Vagina (tissue), 2 donors: ENCODE measurements at regions not wholly inside any gene's neighbourhood (a gene's known extent, or its start where the extent isn't known, plus 50 kb on each side); places are given as distances from the start of the nearest gene placed in this dataset. TPM values are rescaled to one million over a fixed set of nuclear protein-coding genes. Genes with fewer than 3 reads are reported as not detected.

Source experiments
- DNase-seq, 2 donors: peaks; one replicate each; pipeline ENCODE4 v3.0.0-alpha.2; 2017; ENCODE audit errors: extremely low spot score in 2 of 2
- H3K27ac ChIP-seq: fragments of 200-600 bp; sonication (generic); one replicate; pipeline ENCODE4 v1.5.1; 2019
- H3K27me3 ChIP-seq: fragments of 200-600 bp; sonication (generic); one replicate; pipeline ENCODE4 v1.5.1; 2019
- H3K36me3 ChIP-seq, 2 donors: fragments of 200-600 bp; sonication (generic); one replicate each; pipeline ENCODE4 v1.5.1; 2017 to 2019
- H3K4me1 ChIP-seq: fragments of 200-600 bp; sonication (generic); one replicate; pipeline ENCODE4 v1.5.1; 2019
- H3K4me3 ChIP-seq, 2 donors: fragments of 200-600 bp; sonication (generic); 1 replicate in 1 of 2; 2 replicates in 1 of 2; pipeline ENCODE4 v1.5.1; 2016 to 2019
- H3K9me3 ChIP-seq: fragments of 200-600 bp; sonication (generic); one replicate; pipeline ENCODE4 v1.5.1; 2019
- POLR2A ChIP-seq, 2 donors: fragments of 450-650 bp; IDR thresholded peaks; one replicate each; pipeline ENCODE4 v1.6.1; 2017; ENCODE audit warnings: antibody characterized with exemption in 2 of 2, mild to moderate bottlenecking in 2 of 2, moderate library complexity in 2 of 2
- POLR2AphosphoS5 ChIP-seq, 2 donors: sonication (generic); formaldehyde crosslinking; IDR thresholded peaks; one replicate each; pipeline ENCODE4 v1.9.0; 2017; ENCODE audit warnings: antibody characterized with exemption in 2 of 2, mild to moderate bottlenecking in 2 of 2, low read depth in 1 of 2; ENCODE audit not compliant: insufficient read depth in 1 of 2
- intact Hi-C: fragments of 100-400 bp; cut with DNase I; formaldehyde crosslinking; loops from one replicate; pipeline ENCODE4 v1.15.1; 2023
- microRNA-seq: library from miRNA; unstranded; fragments of <30 nt; microRNA quantifications from one replicate; pipeline ENCODE4, GENCODE V29; 2017; ENCODE audit warnings: borderline number of aligned reads, borderline replicate concordance
- small RNA-seq: library from RNA; depleted of rRNA; stranded (forward); fragments of <200 nt; gene quantifications from one replicate; pipeline ENCODE3, GENCODE V24; 2016

GRCh38 chr12:116508145-116509121, 50.7 kb upstream of the MAP1LC3B2 start:
- no peaks in the 10 kb centered on the region for H3K27me3 ChIP-seq
- peaks cover 15% of the 10 kb centered on the region for H3K4me1 ChIP-seq
- no peaks in the 10 kb centered on the region for H3K9me3 ChIP-seq
- peak overlapping the region; percentile 43 to 59 for H3K4me3 ChIP-seq
- no peak for DNase-seq
- H3K36me3 ChIP-seq = no peaks in the 10 kb centered on the region
- TF ChIP-seq POLR2A (IDR thresholded peaks at IDR 0.05) = no peak
- TF ChIP-seq POLR2AphosphoS5 (IDR thresholded peaks at IDR 0.05; ENCODE audit: insufficient read depth in 1 of 2, low read depth in 1 of 2) = peak in 1 of 2 donors; percentile 25
- intact Hi-C loops = no loop called here
- peak overlapping the region; percentile 81 for H3K27ac ChIP-seq

Small RNAs in the stretch of these regions (microRNA-seq; reads per million reads assigned to microRNA genes)
- not detected for gene MIR4472-2

Small RNAs in the stretch of these regions (small RNA-seq; reads per million reads assigned to genes)
- gene MIR4472-2 = not detected
